NCI-H128 (cell line): ENCODE measurements at regions not wholly inside any gene's neighbourhood (a gene's known extent, or its start where the extent isn't known, plus 50 kb on each side); places are given as distances from the start of the nearest gene placed in this dataset.

Experiments
- DNase-seq: peaks from one replicate; lab custom pipeline; 2025; ENCODE audit not compliant: unreplicated experiment; lab: John Stamatoyannopoulos, UW

DNA sequence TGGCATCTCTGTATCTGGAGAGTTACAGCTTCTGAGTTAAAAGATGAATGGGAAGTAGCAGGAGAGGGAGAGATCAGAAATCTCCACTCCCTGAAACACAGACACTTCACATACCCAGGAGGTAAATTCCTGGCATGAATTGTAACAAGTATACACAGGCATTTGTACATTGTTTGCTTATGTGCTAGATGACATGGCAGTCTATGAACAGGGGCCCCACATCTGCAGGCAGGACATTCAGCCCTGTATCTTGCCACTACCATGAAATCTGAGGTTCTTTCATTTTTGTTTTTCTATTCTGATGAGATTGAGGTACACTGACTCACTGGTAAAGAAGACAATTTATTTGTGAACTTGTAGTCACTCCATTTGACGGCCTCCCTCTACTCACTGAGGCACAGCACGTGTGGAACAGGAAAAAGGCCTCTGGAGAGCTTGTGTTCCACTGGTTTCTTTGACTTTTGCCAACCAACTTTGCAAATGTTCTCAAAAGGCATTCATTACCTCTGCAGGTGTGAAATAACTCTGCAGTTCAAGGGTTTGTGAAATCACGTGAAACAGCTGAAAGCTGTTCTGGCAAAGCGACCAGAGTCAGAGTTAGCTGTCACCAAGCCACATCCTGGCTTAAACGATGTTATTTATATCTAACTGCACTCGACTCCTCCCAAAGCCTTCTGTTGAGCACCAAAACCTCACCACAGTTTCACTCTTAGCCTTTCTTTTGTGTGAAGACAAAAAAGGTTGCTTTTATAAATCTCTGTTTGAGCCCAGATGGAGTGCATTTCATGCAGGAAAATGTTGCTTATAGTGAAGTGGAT is 401.3 kb upstream of the CFAP20DC start:
- no peak for DNase-seq

DNA sequence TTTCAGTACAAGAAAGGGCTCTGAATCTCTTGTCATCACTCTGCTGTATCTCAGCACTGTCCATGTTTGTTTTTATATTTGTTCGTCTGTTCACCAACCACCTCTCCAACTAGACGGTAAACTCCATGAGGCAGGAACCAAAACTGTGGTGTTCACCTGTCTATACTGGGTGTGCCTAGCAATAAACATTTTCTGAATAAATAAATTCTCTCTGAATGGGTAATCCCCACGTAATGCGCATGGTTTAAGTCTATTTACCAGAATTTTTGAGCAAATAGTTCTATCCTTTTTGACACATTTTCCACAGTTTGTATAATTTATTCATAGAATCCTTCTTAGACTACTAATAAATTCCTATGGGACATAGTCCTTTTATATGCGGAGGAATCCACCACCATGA is 400.6 kb upstream of the CFAP20DC start:
- DNase-seq, result no peak

DNA sequence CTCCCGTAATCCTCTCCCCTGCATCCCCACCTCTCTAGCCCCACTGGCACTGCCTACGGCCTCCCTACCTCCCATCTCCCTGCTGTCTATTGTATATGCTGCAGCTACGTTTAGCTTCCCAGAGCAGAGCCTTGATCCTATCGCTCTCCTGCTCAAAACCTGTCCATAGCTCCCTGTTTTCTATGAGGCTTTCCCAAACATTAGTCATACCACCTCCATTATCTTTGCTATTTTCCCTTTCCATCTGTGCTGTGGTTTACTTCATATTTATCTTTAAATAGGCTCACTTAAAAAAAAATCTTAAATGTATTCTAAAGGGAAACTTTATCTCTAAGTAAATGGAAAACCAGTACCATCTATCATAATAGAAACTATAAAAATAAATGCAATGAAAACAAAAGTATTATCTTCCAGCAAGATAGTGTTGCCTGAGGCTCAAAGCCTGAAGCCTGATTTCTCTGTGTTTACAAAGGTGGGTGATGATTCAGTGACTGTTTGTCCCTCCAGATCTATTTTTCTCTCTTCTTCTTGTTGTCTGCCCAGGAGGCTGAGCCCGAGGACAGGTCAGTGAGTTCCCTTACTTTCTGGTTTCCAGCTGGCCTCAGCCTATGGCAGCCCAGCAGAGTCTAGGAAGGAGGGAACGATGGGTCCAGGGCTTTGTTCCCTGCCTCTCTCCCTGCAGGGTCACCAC is 397.1 kb upstream of the CFAP20DC start:
- DNase-seq, result no peak

DNA sequence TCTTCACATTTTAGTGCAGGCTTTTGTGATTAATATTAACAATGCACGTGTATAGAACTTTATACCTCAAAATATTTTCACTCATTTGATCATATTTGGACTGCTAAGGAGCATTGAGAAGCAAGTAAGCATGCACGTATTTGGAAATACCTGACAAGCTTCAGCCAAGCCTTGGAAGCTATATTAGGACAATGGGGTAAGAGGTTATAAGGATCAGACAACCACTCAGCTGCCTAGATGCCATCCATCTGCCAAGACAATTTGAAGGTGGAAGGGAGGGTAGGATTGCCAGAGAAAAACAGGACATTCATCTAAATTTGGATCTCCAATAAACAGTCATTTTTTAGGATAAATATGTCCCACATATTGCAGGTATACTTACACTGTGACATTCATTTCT is 394.9 kb upstream of the CFAP20DC start:
- DNase-seq, result no peak

DNA sequence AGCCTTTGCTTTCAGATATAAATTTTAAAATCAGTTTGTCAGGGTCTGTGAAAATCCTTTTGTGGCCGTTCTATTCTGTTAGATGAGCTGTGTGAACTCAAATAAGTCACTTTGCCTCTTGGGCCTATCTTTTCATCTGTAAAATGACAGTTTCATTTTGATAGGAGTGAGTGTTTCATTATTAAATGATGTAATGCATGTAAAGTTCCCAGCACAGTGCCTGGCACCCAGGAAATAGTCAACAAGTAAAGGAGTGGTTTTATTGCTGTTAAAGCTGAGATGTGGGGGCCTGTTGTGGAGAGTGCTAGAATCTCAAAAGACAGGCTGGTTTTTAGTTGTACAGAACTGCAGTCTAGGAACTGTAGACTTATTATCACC is 394.5 kb upstream of the CFAP20DC start:
- no peak for DNase-seq

DNA sequence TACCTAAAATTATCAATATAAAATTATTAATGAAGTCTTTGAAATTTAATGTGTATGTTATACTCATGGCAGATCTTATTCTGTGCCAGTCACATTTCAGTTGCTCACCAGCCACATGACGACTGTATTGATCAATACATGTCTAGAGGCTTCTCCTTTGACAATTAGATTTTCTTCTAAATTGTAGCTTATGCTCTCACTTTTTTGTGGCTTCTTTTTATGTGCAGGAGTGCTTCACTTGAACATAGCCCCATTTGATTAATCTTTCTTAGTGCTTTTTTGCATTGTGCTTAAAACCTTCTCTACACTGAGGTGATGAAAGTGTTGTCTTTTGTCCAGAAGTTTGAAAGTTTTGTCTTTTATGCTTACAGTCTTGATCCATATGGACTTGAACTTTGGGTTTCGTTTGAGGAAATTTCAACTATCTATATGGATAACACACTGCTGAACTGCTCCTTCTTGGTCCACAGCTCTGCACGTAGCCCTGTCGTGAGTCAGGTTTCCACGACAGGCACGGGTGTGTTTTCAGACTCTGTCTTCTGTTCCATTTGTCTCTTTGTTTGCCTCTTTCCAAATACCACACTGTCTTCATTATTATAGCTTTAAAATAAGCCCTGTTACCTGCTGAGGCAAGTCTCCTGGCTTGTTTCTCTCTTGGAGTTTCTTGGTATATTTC is 393.9 kb upstream of the CFAP20DC start:
- no peak for DNase-seq

DNA sequence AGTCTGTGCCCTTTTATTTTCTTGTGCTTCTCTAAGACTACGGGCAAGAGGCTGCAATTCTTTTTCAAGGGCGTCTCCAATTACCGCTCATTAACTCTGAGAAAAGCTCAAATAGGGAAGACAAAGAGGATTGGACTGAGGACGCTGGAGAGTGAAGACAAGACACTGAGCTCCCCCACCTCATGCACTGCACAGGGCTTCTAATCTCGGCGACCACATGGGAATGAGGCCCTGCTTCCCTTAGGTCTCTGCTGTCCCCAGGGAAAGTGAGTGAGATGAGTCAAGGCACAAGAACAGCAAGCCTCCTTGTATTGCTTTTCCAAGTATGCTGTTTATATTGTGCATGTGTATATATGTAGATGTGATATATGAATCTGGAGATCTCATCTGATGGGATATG is 392.2 kb upstream of the CFAP20DC start:
- DNase-seq, result no peak

DNA sequence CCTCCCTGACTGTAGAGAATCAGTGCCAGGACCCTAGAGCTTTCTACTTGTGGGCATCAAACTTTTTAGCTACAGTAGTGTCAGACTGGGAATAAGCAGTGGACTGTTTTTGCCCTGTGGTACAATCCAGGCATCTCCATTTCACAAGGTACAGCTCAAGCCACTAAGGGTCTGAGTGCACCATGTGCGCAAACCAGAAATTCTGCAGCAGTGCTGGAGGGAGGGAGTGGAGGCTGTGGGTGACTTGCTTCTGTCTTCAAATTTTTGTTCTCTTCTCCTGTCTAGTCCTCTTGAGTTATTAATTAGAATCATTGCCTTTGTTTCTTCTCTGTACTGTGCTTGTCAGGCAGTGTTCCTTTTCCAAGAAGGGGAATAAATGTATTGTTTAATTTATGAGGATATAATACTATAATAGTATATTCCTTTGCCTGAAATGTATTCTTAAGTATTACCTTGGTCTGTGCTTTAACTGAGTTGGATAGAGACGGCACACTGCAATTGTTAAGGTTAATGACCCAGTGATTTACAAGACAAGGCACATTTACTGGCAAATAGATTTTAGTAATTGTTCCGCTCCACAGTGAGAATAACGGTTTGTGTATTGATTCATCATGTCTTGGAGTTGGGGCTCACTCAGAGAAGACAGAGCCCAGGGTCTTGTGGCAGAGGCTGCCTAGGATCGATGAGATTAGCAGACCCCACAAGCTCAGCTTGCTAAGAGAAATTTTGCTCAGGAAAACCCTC is 390.6 kb upstream of the CFAP20DC start:
- no peak for DNase-seq

DNA sequence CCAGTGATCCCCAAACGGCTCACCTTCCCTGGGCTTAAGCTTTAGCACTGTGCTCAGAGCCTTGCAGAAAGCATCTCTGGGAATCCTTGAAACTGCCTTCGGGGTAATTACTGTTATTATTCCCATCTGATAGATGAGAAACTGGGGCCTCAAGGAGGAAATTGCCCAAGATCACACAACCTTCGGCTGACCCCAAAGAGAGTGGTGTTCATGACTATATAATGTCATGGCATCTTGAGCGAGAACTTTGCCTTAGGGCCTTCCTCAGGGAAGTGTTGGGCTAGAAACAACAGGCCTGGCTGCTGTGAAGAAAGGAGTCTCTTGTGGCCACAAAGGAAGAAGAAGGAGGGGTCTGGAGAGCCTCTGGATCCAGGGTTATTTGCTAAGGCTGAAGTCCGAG is 388.7 kb upstream of the CFAP20DC start:
- no peak for DNase-seq

DNA sequence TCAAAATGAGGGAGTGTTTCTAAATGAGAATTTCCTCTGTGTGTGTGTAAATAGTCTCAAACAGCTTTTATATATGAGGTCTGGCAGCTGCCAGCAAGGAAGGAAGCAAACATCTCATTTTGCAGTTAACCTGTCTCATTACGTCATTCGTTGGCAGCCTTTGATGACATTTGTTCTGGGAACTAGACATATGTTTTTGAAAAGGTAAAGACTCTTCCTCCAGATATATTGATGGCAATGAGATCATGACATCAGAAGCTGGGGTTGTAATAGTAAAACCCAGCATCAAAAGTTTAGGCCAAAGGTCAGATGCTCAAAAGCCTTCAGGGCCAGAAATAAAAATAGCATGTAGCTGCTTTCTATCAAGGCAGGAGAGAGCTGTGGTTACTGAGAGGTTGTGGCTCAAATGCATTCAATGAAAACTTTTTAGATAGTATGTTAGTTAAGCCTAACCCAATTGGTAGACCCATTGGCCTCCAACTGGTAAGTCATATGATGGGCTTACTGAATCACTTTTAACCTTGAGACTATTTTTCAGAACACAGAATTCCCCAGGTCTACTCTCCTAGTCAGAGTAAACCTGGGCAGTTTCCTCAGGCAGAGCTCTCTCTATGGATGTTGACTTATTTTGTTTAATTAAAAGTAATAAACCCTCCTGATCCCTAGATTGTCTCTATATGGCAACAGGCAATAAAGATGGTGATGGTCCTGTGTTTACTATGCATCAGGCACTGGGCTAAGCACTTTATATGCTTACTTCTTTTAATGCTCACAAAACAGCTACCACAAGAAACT is 386.5 kb upstream of the CFAP20DC start:
- no peak for DNase-seq

DNA sequence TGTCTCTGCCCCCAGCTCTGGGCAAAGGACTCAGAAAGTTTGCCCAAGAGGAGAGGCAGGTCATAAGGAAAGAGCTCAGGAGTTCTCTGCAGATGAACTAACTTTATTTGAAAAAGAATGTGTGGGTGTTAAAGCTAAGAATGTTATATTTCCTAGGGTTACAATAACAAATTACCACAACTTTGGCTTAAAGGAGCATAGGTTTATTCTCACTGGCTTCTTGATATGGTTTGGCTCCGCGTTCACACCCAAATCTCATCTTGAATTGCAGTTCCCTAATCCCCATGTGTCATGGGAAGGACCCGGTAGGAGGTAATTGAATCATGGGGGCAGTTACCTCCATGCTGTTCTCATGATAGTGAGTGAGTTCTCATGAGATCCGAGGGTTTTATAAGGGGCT is 383.7 kb upstream of the CFAP20DC start:
- DNase-seq, result no peak

DNA sequence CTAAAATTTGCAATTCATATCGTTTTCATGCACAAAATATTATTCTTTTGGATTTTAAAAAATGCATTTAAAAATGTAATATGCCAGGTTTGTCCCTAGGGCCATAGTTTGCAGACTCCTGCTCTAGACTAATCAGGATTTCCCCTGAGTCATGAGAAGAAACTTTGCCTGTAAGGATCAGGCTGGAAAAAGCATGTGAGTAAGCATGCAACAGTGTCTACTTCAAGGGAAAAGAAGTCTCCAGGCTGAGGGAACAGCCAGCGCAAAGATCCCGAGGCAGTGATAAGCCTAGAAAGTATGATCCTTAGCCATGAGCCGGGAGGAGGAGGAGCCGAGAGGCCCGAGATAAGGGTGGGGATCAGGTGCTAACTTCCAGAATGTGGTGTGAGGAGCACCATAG is 382.8 kb upstream of the CFAP20DC start:
- no peak for DNase-seq

DNA sequence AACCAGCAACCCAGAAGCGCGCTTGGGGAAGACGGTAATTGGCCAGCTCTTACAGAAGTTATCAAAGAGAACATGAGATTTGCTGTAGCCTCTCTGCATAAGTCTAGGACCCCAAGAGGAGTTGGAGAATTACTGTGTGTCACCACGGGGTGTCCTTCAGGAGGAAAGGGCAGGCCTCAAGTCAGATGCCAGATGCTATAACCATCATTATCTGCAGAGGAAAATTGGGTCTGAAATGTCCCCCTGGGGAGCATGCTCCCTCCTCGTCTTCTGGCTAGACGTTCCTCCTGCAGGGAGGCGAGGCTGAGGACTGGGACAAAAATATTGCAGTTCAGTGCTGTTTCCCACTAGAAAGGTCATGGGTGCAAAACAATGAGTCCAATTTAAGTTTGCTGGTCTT is 380.5 kb upstream of the CFAP20DC start:
- DNase-seq, result no peak

DNA sequence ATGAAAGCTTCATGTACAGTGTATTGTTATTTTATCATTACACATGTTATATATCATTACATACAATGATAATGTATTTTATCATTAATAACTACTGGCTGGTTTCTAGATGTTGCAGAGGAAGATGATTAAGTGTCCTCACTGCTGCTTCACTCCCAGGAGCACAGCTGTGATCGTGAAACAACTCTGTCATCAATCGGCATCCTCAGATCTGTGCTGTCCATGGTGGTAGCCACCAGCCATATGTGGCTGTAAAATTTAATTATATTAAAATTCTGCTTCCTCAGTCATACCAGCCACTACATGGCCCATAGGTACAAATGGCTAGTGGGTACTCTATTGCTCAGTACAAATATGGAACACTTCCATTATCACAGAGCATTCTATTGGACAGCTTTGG is 379.4 kb upstream of the CFAP20DC start:
- no peak for DNase-seq

DNA sequence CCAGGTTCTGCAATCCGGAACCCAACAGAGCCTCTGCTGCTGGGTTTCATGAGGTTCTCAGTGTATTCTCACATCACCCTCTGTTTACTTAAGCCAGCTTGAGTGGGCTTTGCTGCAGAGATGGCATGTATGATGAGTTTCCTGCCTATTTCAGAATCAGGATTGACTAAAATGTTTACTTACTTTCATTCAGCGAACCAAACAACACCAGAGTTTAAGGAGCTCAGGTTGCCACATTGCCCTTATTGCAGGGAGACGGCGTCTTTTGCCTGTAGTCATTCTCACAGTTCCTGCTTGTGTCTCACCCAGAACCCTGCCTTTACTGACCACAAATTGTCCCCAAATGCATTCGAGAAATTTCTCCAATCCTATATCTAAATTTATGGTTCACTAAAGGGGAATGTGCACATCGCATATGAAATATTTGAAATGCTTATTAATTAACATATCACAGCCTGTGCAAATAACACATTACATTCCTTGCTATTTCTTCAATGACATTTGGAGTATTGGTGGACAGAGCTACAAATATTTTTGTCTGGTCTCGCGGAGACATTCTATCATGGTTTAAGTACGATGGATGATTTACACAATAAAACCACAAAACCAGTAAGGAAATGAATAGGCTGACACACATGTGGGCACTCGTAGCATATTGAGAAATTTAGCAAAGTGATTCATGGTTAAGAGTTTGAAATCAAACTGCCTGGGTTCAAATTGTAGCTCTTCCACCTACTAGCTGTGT is 377.2 kb upstream of the CFAP20DC start:
- no peak for DNase-seq

DNA sequence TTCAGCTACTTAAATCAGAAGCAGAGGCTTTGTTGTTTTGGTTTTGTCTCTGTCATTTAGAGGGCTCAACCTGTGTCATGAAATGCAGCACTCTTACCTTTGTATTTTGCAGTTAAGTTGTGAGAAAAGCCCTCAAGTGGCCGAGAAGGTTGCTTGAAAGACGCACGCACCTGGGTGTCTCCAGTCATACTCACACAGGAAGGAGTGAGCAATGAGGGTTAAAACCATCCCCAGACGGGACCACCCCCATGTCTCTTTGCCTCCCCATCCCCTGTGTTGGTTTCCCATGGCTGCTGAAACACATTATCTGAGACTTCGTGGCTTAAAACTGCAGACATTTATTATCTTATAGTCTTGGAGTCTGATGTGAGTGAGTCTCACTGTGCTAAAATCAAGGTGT is 376.1 kb upstream of the CFAP20DC start:
- DNase-seq, result no peak

DNA sequence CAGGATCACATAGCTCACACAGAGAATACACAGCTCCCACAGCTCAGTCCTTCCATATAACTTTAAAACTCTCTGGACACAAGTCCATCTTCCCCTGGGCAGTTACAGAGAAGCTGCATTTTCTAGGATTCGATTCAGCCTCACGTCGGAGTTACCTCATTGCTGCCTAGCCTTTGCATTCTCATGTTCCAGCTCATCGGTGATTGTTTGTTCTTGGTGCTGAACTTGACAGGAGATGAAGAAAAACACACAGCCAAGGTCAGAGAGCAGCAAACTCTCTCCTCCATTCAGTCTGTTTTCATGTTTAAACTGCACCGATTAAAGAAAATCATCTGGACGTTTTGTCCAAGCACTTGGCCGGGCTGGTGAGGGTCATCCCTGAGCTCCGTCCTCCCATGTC is 375.5 kb upstream of the CFAP20DC start:
- DNase-seq, result no peak

DNA sequence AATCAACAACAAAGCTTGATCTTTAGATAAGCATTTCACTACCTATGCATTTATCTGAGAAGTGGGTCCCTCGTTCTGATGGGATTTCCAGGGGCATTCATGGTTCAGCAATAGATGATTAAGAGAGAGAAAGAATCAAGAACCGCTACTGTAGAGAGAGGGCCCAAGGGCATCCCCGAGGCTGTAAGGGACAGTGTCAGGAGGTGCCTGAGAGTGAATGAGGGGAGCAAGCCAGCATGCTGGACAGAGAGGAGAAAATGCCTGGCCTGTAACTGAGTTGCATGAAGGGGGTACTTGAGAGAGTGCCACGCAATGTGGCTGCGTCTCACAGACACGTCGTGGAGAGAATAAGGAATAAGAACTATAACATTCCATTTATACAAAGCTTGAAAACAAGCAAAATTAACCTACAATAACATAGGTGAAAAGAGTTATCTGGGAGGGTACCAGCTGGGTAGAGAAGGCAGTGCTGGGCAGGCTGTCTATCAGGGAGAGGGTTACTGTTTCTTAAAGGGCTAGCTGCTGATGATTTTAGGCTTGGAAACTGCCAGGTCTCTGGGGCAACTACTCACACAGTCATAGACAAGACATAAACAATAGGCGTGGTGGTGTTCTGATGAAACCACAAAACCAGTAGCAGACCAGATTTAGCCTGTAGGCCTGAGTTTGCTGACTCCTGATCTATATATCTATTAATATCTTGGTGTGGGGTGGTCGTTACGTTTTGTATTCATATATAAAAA is 374.6 kb upstream of the CFAP20DC start:
- no peak for DNase-seq

DNA sequence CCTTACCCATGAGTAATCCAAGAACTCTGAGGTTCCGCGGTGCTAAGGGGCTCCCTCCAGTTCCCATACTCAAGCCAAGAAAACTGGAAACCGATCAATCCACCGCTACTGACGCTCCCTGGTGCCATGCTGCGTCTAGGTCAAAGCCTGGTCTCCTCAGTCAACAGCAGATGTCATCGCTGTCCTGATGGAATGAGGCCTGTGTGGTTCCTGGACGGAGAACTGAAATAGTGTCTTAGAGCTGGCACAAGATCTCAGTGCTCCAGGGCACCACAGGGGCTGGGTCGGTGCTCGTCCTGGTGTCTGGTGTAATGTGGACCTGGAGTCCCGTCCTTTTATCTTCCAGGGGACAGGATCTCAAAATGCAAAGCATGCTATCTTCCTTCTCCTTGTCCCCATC is 373.9 kb upstream of the CFAP20DC start:
- no peak for DNase-seq
